CD8-positive, alpha-beta memory T cell (primary cell): ENCODE measurements at regions not wholly inside any gene's neighbourhood (a gene's known extent, or its start where the extent isn't known, plus 50 kb on each side); places are given as distances from the start of the nearest gene placed in this dataset.

Experiments
- CTCF ChIA-PET: fragments of 350-600 bp; sonication (Branson Sonifier 250); formaldehyde crosslinking; loops from one replicate; lab custom pipeline; 2021; ENCODE audit warnings: antibody characterized with exemption; lab: Charles Lee
- POLR2A ChIA-PET: fragments of 350-600 bp; sonication (Branson Sonifier 250); formaldehyde crosslinking; loops from one replicate; lab custom pipeline; 2021; ENCODE audit warnings: antibody characterized with exemption; lab: Charles Lee
- DNase-seq, 5 donors: peaks; one replicate each; pipeline versions ENCODE4 v3.0.0 to v3.0.0-alpha.2; 2020 to 2022; ENCODE audit warnings: mixed read lengths in 1 of 5
- H3K27ac ChIP-seq: one replicate; pipeline ENCODE4 v1.7.0; 2013; ENCODE audit warnings: low read depth, mild to moderate bottlenecking, low read length, moderate library complexity
- H3K27me3 ChIP-seq: 2 replicates; pipeline ENCODE4 v1.7.0; 2013; ENCODE audit warnings: low read length, mild to moderate bottlenecking; ENCODE audit not compliant: insufficient read depth, poor library complexity, severe bottlenecking
- H3K36me3 ChIP-seq: 2 replicates; pipeline ENCODE4 v1.7.0; 2013; ENCODE audit warnings: mild to moderate bottlenecking, low read length, moderate library complexity; ENCODE audit not compliant: insufficient read depth
- H3K4me1 ChIP-seq: 2 replicates; pipeline ENCODE4 v1.7.0; 2013; ENCODE audit warnings: mild to moderate bottlenecking, low read length, moderate library complexity; ENCODE audit not compliant: insufficient read depth
- H3K4me3 ChIP-seq: 2 replicates; pipeline ENCODE4 v1.7.0; 2013; ENCODE audit warnings: mild to moderate bottlenecking, low read length
- H3K9me3 ChIP-seq: 2 replicates; pipeline ENCODE4 v1.7.0; 2013; ENCODE audit warnings: mild to moderate bottlenecking, low read length
- H3K27ac Mint-ChIP-seq, 8 donors: one replicate each; pipeline ENCODE4 v1.8.0; 2020 to 2021; ENCODE audit warnings: mixed read lengths in 8 of 8, mild to moderate bottlenecking in 6 of 8, inconsistent platforms in 3 of 8, moderate library complexity in 3 of 8
- H3K27me3 Mint-ChIP-seq, 2 donors: one replicate each; pipeline ENCODE4 v1.8.0; 2020 to 2021; ENCODE audit warnings: mixed read lengths in 2 of 2, mild to moderate bottlenecking in 1 of 2, moderate library complexity in 1 of 2
- H3K36me3 Mint-ChIP-seq, 3 donors: one replicate each; pipeline ENCODE4 v1.8.0; 2020 to 2021; ENCODE audit warnings: mixed read lengths in 3 of 3, inconsistent platforms in 1 of 3, mild to moderate bottlenecking in 1 of 3
- H3K4me1 Mint-ChIP-seq, 3 donors: one replicate each; pipeline ENCODE4 v1.8.0; 2020 to 2021; ENCODE audit warnings: mixed read lengths in 3 of 3, inconsistent platforms in 1 of 3, mild to moderate bottlenecking in 1 of 3
- H3K4me3 Mint-ChIP-seq, 7 donors: one replicate each; pipeline ENCODE4 v1.8.0; 2020 to 2021; ENCODE audit warnings: mixed read lengths in 7 of 7, mild to moderate bottlenecking in 6 of 7, moderate library complexity in 4 of 7, inconsistent platforms in 2 of 7
- H3K9me3 Mint-ChIP-seq, 5 donors: one replicate each; pipeline ENCODE4 v1.8.0; 2020 to 2022; ENCODE audit warnings: mixed read lengths in 5 of 5, mild to moderate bottlenecking in 3 of 5, moderate library complexity in 2 of 5, inconsistent platforms in 1 of 5

GRCh38 chr18:56118422-56118821 lies 520.0 kb downstream of the TXNL1 start:
- DNase-seq: no peak
- ChIA-PET CTCF (no interaction called here), POLR2A (no interaction called here)
- no peaks in the 10 kb centered on the region for H3K4me1 Mint-ChIP-seq
- Histone ChIP-seq H3K9me3 (no peaks in the 10 kb centered on the region), H3K36me3 (no peaks in the 10 kb centered on the region), H3K27me3 (no peaks in the 10 kb centered on the region), H3K4me3 (no peak overlapping the region), H3K27ac (no peak overlapping the region), H3K4me1 (no peaks in the 10 kb centered on the region)
- H3K4me3 Mint-ChIP-seq: no peak overlapping the region
- no peak overlapping the region for H3K27ac Mint-ChIP-seq
- H3K9me3 Mint-ChIP-seq: peaks cover 0 to 7% (median 4%) of the 10 kb centered on the region in 5 donors
- H3K36me3 Mint-ChIP-seq: no peaks in the 10 kb centered on the region
- H3K27me3 Mint-ChIP-seq: no peaks in the 10 kb centered on the region

GRCh38 chr18:56115071-56116015 lies 523.0 kb downstream of the TXNL1 start:
- ChIA-PET CTCF (no interaction called here), POLR2A (no interaction called here)
- Histone ChIP-seq H3K4me3 (no peak overlapping the region), H3K4me1 (no peaks in the 10 kb centered on the region), H3K9me3 (no peaks in the 10 kb centered on the region), H3K27me3 (no peaks in the 10 kb centered on the region), H3K27ac (no peak overlapping the region), H3K36me3 (no peaks in the 10 kb centered on the region)
- Mint-ChIP-seq H3K27ac (no peak overlapping the region), H3K27me3 (no peaks in the 10 kb centered on the region), H3K9me3 (peaks cover 0 to 4% (median 0%) of the 10 kb centered on the region in 5 donors), H3K4me1 (peaks cover 0 to 4% (median 3%) of the 10 kb centered on the region in 3 donors), H3K4me3 (no peak overlapping the region), H3K36me3 (no peaks in the 10 kb centered on the region)
- no peak for DNase-seq

- no peak overlapping the region for H3K4me3 Mint-ChIP-seq
- Histone ChIP-seq H3K9me3 (no peaks in the 10 kb centered on the region), H3K4me3 (no peak overlapping the region), H3K27me3 (no peaks in the 10 kb centered on the region), H3K27ac (no peak overlapping the region), H3K36me3 (no peaks in the 10 kb centered on the region), H3K4me1 (no peaks in the 10 kb centered on the region)
- peaks cover 0 to 4% (median 3%) of the 10 kb centered on the region in 3 donors for H3K4me1 Mint-ChIP-seq
- no peaks in the 10 kb centered on the region for H3K36me3 Mint-ChIP-seq
- ChIA-PET POLR2A (no interaction called here), CTCF (no interaction called here)
- H3K27me3 Mint-ChIP-seq: no peaks in the 10 kb centered on the region
- no peak overlapping the region for H3K27ac Mint-ChIP-seq
- no peak for DNase-seq
- H3K9me3 Mint-ChIP-seq: peaks cover 0 to 7% (median 0%) of the 10 kb centered on the region in 5 donors
These were observed 525.0 kb upstream of the TCF4 start for GRCh38 chr18:56112984-56113383.

- Mint-ChIP-seq H3K4me3 (peak overlapping the region in 2 of 7 donors; percentile 11 to 21), H3K36me3 (no peaks in the 10 kb centered on the region), H3K4me1 (peaks cover 0 to 4% (median 3%) of the 10 kb centered on the region in 3 donors), H3K9me3 (peaks cover 0 to 7% (median 0%) of the 10 kb centered on the region in 5 donors), H3K27me3 (no peaks in the 10 kb centered on the region), H3K27ac (no peak overlapping the region)
- Histone ChIP-seq H3K9me3 (no peaks in the 10 kb centered on the region), H3K4me1 (no peaks in the 10 kb centered on the region), H3K36me3 (no peaks in the 10 kb centered on the region), H3K4me3 (no peak overlapping the region), H3K27ac (no peak overlapping the region), H3K27me3 (no peaks in the 10 kb centered on the region)
- DNase-seq: no peak
- ChIA-PET CTCF (no interaction called here), POLR2A (no interaction called here)
These were observed 524.2 kb upstream of the TCF4 start for GRCh38 chr18:56112013-56112749.

- H3K4me1 Mint-ChIP-seq: peaks cover 0 to 4% (median 3%) of the 10 kb centered on the region in 3 donors
- POLR2A ChIA-PET: no interaction called here
- no peak overlapping the region for H3K4me3 Mint-ChIP-seq
- no peak overlapping the region for H3K27ac Mint-ChIP-seq
- CTCF ChIA-PET: no interaction called here
- no peaks in the 10 kb centered on the region for H3K9me3 ChIP-seq
- no peaks in the 10 kb centered on the region for H3K27me3 ChIP-seq
- no peaks in the 10 kb centered on the region for H3K36me3 ChIP-seq
- no peaks in the 10 kb centered on the region for H3K36me3 Mint-ChIP-seq
- H3K27me3 Mint-ChIP-seq: no peaks in the 10 kb centered on the region
- no peaks in the 10 kb centered on the region for H3K4me1 ChIP-seq
- DNase-seq: no peak
- H3K9me3 Mint-ChIP-seq: peaks cover 0 to 11% (median 4%) of the 10 kb centered on the region in 5 donors
- no peak overlapping the region for H3K4me3 ChIP-seq
- no peak overlapping the region for H3K27ac ChIP-seq
These were observed 521.8 kb upstream of the TCF4 start for GRCh38 chr18:56109757-56110156.

GRCh38 chr18:56108478-56109367 lies 520.7 kb upstream of the TCF4 start:
- Mint-ChIP-seq H3K27ac (no peak overlapping the region), H3K27me3 (no peaks in the 10 kb centered on the region), H3K4me1 (peaks cover 0 to 4% (median 3%) of the 10 kb centered on the region in 3 donors), H3K4me3 (no peak overlapping the region), H3K9me3 (peaks cover 2 to 15% (median 8%) of the 10 kb centered on the region in 5 donors), H3K36me3 (no peaks in the 10 kb centered on the region)
- Histone ChIP-seq H3K27ac (no peak overlapping the region), H3K4me1 (no peaks in the 10 kb centered on the region), H3K4me3 (no peak overlapping the region), H3K27me3 (no peaks in the 10 kb centered on the region), H3K36me3 (no peaks in the 10 kb centered on the region), H3K9me3 (no peaks in the 10 kb centered on the region)
- no peak for DNase-seq
- POLR2A ChIA-PET: no interaction called here
- CTCF ChIA-PET: no interaction called here

GRCh38 chr18:56107821-56108477 lies 520.0 kb upstream of the TCF4 start:
- H3K4me3 ChIP-seq: no peak overlapping the region
- Mint-ChIP-seq H3K27me3 (no peaks in the 10 kb centered on the region), H3K4me3 (no peak overlapping the region), H3K9me3 (peaks cover 4 to 17% (median 9%) of the 10 kb centered on the region in 5 donors), H3K4me1 (peaks cover 0 to 4% (median 3%) of the 10 kb centered on the region in 3 donors), H3K27ac (no peak overlapping the region), H3K36me3 (no peaks in the 10 kb centered on the region)
- H3K27ac ChIP-seq: no peak overlapping the region
- no peak for DNase-seq
- H3K36me3 ChIP-seq: no peaks in the 10 kb centered on the region
- no peaks in the 10 kb centered on the region for H3K27me3 ChIP-seq
- no peaks in the 10 kb centered on the region for H3K9me3 ChIP-seq
- no peaks in the 10 kb centered on the region for H3K4me1 ChIP-seq
- POLR2A ChIA-PET: no interaction called here
- CTCF ChIA-PET: no interaction called here
